GM10266 (cell line): ENCODE measurements at regions not wholly inside any gene's neighbourhood (a gene's known extent, or its start where the extent isn't known, plus 50 kb on each side); places are given as distances from the start of the nearest gene placed in this dataset.

Experiments used
- DNase-seq: peaks from one replicate; pipeline ENCODE4 v3.0.0; 2012; ENCODE audit errors: extremely low spot score
- TF ChIP-seq, protein P1 (sequence below): IDR thresholded peaks from 2 replicates; pipeline ENCODE4 v1.5.1; 2012; ENCODE audit warnings: mild to moderate bottlenecking, low read depth; ENCODE audit not compliant: control insufficient read depth, insufficient read depth; ENCODE audit errors: missing control alignments

DNA sequence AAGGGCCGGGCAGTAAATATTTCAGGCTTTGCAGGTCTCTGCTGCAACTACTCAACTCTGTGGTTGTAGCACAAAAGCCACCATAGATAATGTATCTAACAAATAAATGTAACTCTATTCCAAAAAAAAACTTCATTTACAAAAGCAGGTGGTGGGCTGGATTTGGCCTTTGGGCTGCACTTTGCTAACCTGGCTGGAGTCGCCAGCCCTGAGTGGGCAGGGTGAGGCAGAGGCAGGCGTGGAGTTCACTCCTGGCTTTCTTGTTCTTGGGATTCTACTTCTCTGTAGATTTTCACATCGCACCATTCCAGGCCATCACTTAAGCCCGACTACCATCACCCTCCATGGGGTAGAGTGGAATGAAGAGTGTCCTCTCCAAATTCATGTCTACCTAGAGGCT lies 367.6 kb upstream of the MGMT start:
- TF ChIP-seq, protein P1, sequence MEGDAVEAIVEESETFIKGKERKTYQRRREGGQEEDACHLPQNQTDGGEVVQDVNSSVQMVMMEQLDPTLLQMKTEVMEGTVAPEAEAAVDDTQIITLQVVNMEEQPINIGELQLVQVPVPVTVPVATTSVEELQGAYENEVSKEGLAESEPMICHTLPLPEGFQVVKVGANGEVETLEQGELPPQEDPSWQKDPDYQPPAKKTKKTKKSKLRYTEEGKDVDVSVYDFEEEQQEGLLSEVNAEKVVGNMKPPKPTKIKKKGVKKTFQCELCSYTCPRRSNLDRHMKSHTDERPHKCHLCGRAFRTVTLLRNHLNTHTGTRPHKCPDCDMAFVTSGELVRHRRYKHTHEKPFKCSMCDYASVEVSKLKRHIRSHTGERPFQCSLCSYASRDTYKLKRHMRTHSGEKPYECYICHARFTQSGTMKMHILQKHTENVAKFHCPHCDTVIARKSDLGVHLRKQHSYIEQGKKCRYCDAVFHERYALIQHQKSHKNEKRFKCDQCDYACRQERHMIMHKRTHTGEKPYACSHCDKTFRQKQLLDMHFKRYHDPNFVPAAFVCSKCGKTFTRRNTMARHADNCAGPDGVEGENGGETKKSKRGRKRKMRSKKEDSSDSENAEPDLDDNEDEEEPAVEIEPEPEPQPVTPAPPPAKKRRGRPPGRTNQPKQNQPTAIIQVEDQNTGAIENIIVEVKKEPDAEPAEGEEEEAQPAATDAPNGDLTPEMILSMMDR: no peak
- DNase-seq: no peak

DNA sequence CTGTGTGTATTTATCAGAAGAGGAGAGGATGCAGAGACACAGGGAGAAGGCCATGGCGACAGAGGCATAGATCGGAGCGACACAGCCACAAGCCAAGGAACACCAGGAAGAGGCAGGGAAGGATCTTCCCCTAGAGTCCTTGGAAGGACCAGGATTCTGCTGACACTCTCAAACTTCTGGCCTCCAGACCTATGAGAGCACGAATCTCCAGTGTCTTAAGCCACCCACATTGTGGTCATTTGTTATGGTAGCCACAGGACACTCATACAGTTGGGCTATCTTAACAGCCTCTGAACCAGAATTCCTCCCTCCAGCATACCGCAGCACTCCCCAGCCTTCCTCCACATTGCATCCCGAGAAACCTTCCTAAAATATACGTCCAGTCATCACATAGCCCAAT lies 367.0 kb upstream of the MGMT start:
- TF ChIP-seq, protein P1: no peak
- DNase-seq: no peak

DNA sequence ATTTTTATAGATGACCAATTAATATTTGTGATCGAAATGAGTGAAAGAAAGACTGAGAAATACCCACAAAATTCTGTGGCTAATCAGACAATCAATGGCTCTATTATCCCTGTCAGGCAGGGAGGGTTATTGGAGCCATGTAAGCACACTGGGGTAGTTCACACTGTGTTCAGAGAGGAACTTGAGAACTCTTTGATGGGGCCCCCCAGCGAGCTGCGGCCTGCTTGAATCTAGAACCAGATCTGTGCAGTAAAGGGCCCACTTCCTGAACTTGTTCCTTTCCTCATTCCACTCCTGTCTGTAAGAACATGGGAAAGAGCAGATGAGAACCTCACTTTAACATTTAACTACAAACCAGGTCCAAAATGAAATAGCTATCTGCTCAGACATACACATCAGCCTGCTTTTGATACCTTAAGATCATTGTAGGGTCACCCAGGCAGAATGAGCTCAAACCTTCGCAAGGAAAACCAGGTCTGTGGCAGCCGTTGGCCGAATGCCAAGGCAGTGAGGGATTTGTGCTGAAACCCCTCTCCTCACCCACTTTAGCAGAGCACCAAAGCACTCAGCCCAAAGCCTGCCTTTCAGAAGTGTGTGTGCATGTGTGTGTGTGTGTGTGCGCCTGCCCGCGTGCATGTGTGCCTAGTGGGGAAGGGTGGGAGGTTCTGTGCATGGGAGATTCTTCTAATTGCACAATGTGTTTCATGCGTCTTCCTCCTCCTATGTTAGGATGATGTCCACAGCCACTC lies 365.6 kb upstream of the MGMT start:
- no peak for DNase-seq
- TF ChIP-seq, protein P1: no peak

DNA sequence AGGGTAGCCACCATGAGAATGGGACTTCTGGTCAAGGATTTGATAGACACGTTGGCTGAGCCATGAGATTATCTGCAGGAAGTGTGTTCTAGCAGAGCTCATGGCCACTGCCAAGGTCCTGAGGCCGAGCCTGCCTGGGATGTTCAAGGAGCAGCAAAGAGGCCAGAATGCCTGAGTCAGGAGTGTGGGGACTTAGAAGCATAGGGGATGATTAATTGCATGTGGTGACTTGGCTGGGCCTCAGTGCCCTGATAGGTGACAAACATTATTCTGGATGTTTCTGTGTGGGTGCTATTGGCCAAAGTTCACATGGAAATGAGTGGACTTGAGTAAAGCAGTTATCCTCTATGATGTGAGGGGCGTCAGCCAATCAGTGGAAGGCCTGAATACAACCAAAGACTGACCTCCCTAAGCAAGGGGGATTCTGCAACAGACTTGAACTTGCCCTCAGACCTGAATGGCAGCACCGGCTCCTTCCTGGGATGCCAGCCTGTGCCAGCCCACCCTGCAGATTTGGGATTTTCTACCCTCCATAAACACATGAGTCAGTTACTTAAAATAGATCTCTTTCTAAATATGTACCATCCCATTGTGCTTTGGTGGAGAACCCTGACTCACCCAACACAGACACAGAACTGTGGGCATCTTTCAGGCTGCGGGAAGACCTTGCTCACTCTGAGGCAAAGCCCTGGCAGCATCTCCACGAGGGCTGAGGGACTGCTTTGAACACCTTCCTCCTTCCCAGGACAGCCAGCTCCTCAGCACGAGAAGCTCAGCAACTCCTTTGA lies 363.9 kb upstream of the MGMT start:
- TF ChIP-seq, protein P1: no peak
- DNase-seq: no peak

DNA sequence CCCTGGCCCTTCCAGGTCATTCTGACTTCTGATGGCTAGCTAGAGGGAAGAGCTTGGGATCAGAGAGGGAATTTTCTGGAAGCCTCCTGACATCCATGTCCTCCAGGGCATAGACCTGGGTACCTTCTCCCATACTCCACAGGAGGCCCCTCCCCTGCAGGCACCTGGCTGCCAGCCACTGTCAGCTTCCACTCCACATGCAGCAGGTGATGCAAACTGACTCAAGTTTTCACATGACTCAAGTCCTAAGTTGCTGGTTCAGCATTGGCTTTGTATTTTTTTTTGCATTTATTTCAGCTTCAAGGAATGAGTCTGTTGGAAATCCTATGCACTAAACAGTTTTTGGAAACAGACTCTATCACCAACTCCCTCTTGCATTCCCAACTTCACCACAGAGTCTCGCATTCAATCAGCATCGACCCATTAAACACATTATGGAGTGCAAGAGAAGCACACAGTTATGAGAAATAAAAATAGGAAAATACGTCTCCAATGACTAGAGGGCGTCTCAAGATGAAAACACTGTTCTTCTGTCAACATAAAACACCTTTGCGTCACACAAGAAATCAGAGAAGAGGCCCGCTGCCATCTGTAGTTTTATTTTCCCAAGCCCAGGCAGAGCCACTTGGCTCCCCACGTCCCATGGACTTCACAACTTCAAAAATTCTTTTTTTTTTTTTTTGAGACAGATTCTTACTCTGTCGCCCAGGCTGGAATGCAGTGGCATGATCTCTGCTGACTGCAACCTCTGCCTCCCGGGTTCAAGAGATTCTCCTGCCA lies 362.6 kb upstream of the MGMT start:
- TF ChIP-seq, protein P1: no peak
- DNase-seq: no peak

DNA sequence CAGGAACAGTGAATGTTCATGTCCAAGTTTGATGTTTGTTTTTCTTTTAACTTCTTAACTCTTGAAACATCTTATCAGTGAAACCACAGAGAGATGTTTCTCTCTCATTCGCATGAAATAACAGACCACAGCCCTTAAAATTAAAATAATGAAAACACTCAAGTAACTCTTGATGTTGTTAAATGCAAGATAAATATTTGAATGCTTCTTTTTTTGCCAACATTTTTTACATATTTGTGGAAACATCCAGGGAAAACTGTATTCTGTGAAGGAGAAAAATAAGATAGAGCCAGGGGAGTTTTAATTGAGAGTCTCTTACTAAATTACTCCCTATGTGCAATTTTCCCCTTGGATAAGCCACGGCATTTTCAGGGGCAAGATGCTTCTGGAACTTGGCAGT lies 361.8 kb upstream of the MGMT start:
- no peak for DNase-seq
- TF ChIP-seq, protein P1: no peak
